HFF-Myc (cell line): ENCODE measurements at regions not wholly inside any gene's neighbourhood (a gene's known extent, or its start where the extent isn't known, plus 50 kb on each side); places are given as distances from the start of the nearest gene placed in this dataset.

Experiments
- DNase-seq: peaks from one replicate; pipeline ENCODE4 v3.0.0-alpha.2; 2011; ENCODE audit warnings: low read depth; ENCODE audit errors: extremely low read depth
- H3K4me3 ChIP-seq: replicated peaks from 2 replicates; pipeline ENCODE4 v1.5.1; 2011; ENCODE audit warnings: low read depth, mild to moderate bottlenecking, control low read depth, low read length
- CTCF ChIP-seq: IDR thresholded peaks from 2 replicates; pipeline ENCODE4 v1.5.1; 2012; ENCODE audit warnings: mild to moderate bottlenecking, low read depth, low read length, control low read depth; ENCODE audit errors: missing control alignments

GRCh38 chr13:28548872-28549271, 53.9 kb upstream of the FLT1 start:
- no peak overlapping the region for H3K4me3 ChIP-seq
- TF ChIP-seq CTCF: peak; percentile 15
- no peak for DNase-seq

- no peak for DNase-seq
- TF ChIP-seq CTCF: no peak
Measured at GRCh38 chr13:28548468-28548867, 53.5 kb upstream of the FLT1 start.

GRCh38 chr13:28545583-28546333, 50.8 kb upstream of the FLT1 start:
- no peak overlapping the region for H3K4me3 ChIP-seq
- no peak for DNase-seq
- TF ChIP-seq CTCF: no peak

More at GRCh38 chr13:28548468-28548867, 53.5 kb upstream of the FLT1 start:
- no peak overlapping the region for H3K4me3 ChIP-seq
